Ascending aorta (tissue), 2 donors: ENCODE measurements at regions not wholly inside any gene's neighbourhood (a gene's known extent, or its start where the extent isn't known, plus 50 kb on each side); places are given as distances from the start of the nearest gene placed in this dataset.

Experiments
- DNase-seq, 2 donors: peaks; one replicate each; pipeline ENCODE4 v3.0.0-alpha.2; 2019; ENCODE audit warnings: low spot score in 2 of 2
- H3K27ac ChIP-seq, 2 donors: fragments of 200-600 bp; sonication (generic); one replicate each; pipeline ENCODE4 v1.5.1; 2016 to 2017; ENCODE audit warnings: mild to moderate bottlenecking in 1 of 2
- H3K27me3 ChIP-seq: fragments of 200-600 bp; sonication (generic); one replicate; pipeline ENCODE4 v1.5.1; 2017
- H3K36me3 ChIP-seq, 2 donors: fragments of 200-600 bp; sonication (generic); one replicate each; pipeline ENCODE4 v1.5.1; 2016
- H3K4me1 ChIP-seq, 2 donors: fragments of 200-600 bp; sonication (generic); one replicate each; pipeline ENCODE4 v1.5.1; 2016 to 2017; ENCODE audit warnings: mild to moderate bottlenecking in 1 of 2
- H3K4me3 ChIP-seq, 2 donors: fragments of 200-600 bp; sonication (generic); one replicate each; pipeline ENCODE4 v1.5.1; 2016 to 2017; ENCODE audit warnings: mild to moderate bottlenecking in 1 of 2
- H3K9me3 ChIP-seq, 2 donors: fragments of 200-600 bp; sonication (generic); one replicate each; pipeline ENCODE4 v1.5.1; 2016
- intact Hi-C: fragments of 100-400 bp; cut with DNase I; formaldehyde crosslinking; loops from one replicate; pipeline ENCODE4 v1.15.1; 2023
- TF ChIP-seq, protein P1 (sequence below), 3 experiments: fragments of 200-600 bp in 2 of 3; fragments of 450-650 bp in 1 of 3; sonication (generic) in 2 of 3; IDR thresholded peaks; one replicate each; pipeline ENCODE4 v1.5.1; 2016 to 2019; ENCODE audit warnings: antibody characterized with exemption in 3 of 3, mild to moderate bottlenecking in 1 of 3, moderate library complexity in 1 of 3

DNA sequence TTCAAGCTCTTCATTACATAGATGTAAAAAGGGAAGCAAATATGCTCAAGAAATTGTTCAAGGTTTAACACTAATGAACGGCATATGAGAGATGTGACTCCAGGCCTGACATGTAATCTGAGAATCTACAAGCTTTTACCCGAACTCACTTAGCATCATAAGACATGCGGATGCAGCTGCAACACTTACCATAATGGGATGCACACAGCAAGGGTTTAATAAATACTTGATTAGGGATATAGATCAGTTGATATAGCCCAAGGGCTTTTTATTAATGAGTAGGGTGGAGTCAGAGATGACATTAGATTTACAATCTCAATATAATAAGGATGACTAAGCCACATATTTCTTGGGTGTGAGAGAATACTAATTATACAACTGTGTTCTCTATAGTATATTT lies 2215.5 kb downstream of the MAT2B start:
- DNase-seq, result no peak
- H3K4me3 ChIP-seq, result no peak overlapping the region
- H3K36me3 ChIP-seq, result no peaks in the 10 kb centered on the region
- H3K27ac ChIP-seq, result no peak overlapping the region
- H3K27me3 ChIP-seq, result no peaks in the 10 kb centered on the region
- intact Hi-C loops, result no loop called here
- no peaks in the 10 kb centered on the region for H3K4me1 ChIP-seq
- H3K9me3 ChIP-seq, result no peaks in the 10 kb centered on the region
- TF ChIP-seq, protein P1, sequence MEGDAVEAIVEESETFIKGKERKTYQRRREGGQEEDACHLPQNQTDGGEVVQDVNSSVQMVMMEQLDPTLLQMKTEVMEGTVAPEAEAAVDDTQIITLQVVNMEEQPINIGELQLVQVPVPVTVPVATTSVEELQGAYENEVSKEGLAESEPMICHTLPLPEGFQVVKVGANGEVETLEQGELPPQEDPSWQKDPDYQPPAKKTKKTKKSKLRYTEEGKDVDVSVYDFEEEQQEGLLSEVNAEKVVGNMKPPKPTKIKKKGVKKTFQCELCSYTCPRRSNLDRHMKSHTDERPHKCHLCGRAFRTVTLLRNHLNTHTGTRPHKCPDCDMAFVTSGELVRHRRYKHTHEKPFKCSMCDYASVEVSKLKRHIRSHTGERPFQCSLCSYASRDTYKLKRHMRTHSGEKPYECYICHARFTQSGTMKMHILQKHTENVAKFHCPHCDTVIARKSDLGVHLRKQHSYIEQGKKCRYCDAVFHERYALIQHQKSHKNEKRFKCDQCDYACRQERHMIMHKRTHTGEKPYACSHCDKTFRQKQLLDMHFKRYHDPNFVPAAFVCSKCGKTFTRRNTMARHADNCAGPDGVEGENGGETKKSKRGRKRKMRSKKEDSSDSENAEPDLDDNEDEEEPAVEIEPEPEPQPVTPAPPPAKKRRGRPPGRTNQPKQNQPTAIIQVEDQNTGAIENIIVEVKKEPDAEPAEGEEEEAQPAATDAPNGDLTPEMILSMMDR (IDR thresholded peaks at IDR 0.05), result no peak

DNA sequence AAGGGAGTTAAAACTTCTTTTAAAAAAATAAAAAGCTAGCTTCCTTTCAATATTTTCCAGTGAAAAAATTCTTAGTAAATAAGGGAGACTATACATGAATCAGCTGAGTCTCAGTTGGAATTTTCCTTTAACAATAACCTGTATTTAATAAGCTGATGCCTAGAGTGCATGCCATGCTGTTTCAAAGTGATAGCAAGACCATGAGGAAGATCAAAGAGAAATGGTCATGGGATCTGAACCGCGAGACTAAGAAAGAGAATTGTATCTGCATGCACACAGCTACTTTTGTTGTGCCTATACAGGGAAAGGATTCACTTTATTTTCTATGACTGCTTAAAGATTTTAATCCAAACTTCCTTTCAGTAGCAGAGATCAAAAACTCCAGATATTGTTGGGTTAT lies 2217.0 kb downstream of the MAT2B start:
- no peak overlapping the region for H3K27ac ChIP-seq
- no peaks in the 10 kb centered on the region for H3K4me1 ChIP-seq
- DNase-seq, result no peak
- no peaks in the 10 kb centered on the region for H3K27me3 ChIP-seq
- intact Hi-C loops, result no loop called here
- no peaks in the 10 kb centered on the region for H3K36me3 ChIP-seq
- no peaks in the 10 kb centered on the region for H3K9me3 ChIP-seq
- no peak overlapping the region for H3K4me3 ChIP-seq
- TF ChIP-seq, protein P1 (IDR thresholded peaks at IDR 0.05), result no peak

DNA sequence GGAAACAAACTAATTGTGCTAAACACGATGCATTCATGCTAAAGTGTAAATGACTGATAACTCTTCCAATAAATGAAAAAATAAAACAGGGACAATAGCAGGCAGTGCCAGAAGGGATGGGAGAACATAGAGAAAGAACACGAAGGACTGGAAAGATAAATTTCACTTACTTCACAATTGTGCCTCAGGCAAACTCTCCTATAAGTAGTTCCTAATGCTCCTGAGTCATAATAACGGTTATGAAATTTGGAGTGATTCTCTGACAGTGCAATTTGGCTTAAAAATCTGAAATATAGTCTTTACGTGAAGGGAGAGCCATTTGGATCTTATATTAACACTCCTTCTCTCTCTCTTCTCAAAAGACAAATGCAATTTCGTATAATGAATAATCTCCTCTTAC lies 2218.5 kb downstream of the MAT2B start:
- Histone ChIP-seq H3K27ac (no peak overlapping the region), H3K4me1 (no peaks in the 10 kb centered on the region), H3K36me3 (no peaks in the 10 kb centered on the region), H3K4me3 (no peak overlapping the region), H3K9me3 (no peaks in the 10 kb centered on the region), H3K27me3 (no peaks in the 10 kb centered on the region)
- TF ChIP-seq, protein P1 (IDR thresholded peaks at IDR 0.05), result no peak
- intact Hi-C loops, result no loop called here
- DNase-seq, result no peak

DNA sequence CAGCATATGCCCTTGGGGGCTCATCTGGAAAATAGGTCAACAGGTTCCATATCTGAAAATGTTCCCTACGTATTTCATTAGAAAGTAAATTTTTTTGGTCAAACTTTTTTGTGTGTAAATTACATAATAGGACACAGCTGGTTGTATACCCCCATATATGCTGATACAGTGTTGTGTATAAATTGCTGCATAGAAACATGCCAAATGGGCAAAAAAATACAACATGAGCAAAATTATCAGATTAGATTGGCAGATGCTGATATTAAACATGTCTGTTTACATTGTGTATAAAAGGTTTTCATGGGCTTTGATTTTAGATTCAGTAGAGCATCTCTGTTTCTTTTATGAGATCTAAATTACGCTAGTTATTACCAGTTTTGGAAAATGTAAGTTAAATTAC lies 2223.0 kb downstream of the MAT2B start:
- intact Hi-C loops, result no loop called here
- Histone ChIP-seq H3K4me1 (no peaks in the 10 kb centered on the region), H3K36me3 (no peaks in the 10 kb centered on the region), H3K27me3 (no peaks in the 10 kb centered on the region), H3K27ac (no peak overlapping the region), H3K9me3 (peaks cover 0 to 6% of the 10 kb centered on the region in 2 donors), H3K4me3 (no peak overlapping the region)
- TF ChIP-seq, protein P1 (IDR thresholded peaks at IDR 0.05), result no peak
- no peak for DNase-seq

DNA sequence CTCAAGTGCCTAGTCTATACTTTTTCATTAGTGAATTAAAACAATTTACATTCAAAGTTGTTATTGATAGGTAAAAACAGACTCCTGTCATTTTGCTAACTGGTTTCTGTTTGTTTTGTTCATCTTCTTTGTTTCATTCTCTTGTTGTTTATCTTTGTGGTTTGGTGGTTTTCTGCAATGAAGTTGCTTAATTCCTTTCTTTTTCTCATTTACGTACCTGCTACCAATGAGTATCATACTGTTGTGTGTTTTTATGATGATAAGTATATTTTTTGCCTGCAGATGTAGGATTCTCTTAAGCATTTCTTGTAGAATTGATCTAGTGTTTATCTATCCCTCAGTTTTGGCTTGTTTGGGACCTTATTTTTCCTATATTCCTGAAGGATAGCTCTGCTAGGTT lies 2230.0 kb downstream of the MAT2B start:
- TF ChIP-seq, protein P1 (IDR thresholded peaks at IDR 0.05), result no peak
- H3K36me3 ChIP-seq, result no peaks in the 10 kb centered on the region
- H3K27me3 ChIP-seq, result no peaks in the 10 kb centered on the region
- H3K4me1 ChIP-seq, result no peaks in the 10 kb centered on the region
- H3K27ac ChIP-seq, result no peak overlapping the region
- H3K9me3 ChIP-seq, result peaks cover 0 to 6% of the 10 kb centered on the region in 2 donors
- DNase-seq, result no peak
- intact Hi-C loops, result no loop called here
- H3K4me3 ChIP-seq, result no peak overlapping the region

DNA sequence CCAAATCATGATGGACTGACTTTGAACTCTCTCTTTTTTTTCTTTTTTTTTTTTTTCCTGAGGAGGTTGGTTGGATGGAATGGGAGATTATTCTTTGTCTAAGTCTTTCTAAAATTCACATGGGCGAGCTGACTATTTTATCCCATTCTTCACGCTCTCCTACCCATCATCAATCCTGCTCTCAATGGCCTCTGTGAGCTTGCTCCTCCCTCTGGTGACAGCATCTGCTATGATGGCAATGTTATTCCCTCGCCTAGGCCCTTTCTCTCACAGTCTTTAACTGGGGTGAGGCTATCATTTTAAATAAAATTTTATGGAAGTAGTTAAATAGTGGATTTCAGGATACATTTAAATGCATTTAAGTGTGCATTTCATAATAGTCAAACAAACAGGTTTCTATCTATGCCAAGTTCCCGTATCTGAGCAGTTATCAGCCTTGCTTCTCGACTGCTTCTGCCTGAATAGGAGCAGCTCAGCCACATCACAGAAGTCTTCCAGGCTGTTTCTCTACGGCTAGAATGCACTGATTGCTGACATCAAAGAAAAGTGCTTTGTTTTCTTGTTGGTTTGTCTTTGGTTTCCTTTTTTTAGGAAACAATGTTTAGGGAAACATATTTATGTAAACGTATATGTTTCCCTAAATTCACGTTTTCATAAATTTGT lies 2233.8 kb downstream of the MAT2B start:
- Histone ChIP-seq H3K4me1 (no peaks in the 10 kb centered on the region), H3K4me3 (no peak overlapping the region), H3K27me3 (no peaks in the 10 kb centered on the region), H3K9me3 (no peaks in the 10 kb centered on the region), H3K27ac (no peak overlapping the region), H3K36me3 (no peaks in the 10 kb centered on the region)
- TF ChIP-seq, protein P1 (IDR thresholded peaks at IDR 0.05), result no peak
- DNase-seq, result no peak
- intact Hi-C loops, result no loop called here
